ENCODE measurements at regions not wholly inside any gene's neighbourhood (a gene's known extent, or its start where the extent isn't known, plus 50 kb on each side); places are given as distances from the start of the nearest gene placed in this dataset.
"Not testable (repeated sequence)": the region's sequence is repeated elsewhere in the genome, so short reads cannot be mapped to it uniquely, and the experiment has no call there.

GRCh38 chr11:129695571-129696308 lies 119.9 kb upstream of the TMEM45B start:
- in situ Hi-C loops (cut with HindIII; ENCODE audit: low sequenced_read_pairs): loop anchor here (5.0 kb wide), 1 partner anchor 52 kb away; no protein-coding TSS in a partner anchor

- in situ Hi-C loops (cut with HindIII; ENCODE audit: low sequenced_read_pairs): loop anchor here (5.0 kb wide), 1 partner anchor 51 kb away; no protein-coding TSS in a partner anchor
Observed at GRCh38 chr11:129696309-129696989, 119.2 kb upstream of the TMEM45B start.

- in situ Hi-C loops (cut with HindIII; ENCODE audit: low sequenced_read_pairs): loop anchor here (5.0 kb wide), 1 partner anchor 49 kb away; no protein-coding TSS in a partner anchor
Observed at GRCh38 chr11:129698212-129698611, 117.4 kb upstream of the TMEM45B start.

GRCh38 chr11:129699711-129700304 lies 115.8 kb upstream of the TMEM45B start:
- in situ Hi-C loops (cut with HindIII; ENCODE audit: low sequenced_read_pairs): loop anchor here (5.0 kb wide), 1 partner anchor 47 kb away; no protein-coding TSS in a partner anchor

- in situ Hi-C loops (cut with HindIII; ENCODE audit: low sequenced_read_pairs): no loop called here
Observed at GRCh38 chr11:129700701-129701100, 114.9 kb upstream of the TMEM45B start.

GRCh38 chr11:129701706-129702105 lies 113.9 kb upstream of the TMEM45B start:
- in situ Hi-C loops (cut with HindIII; ENCODE audit: low sequenced_read_pairs): no loop called here

- in situ Hi-C loops (cut with HindIII; ENCODE audit: low sequenced_read_pairs): no loop called here
Observed at GRCh38 chr11:129702410-129703398, 112.9 kb upstream of the TMEM45B start.

- in situ Hi-C loops (cut with HindIII; ENCODE audit: low sequenced_read_pairs): no loop called here
Observed at GRCh38 chr11:129703846-129704245, 111.8 kb upstream of the TMEM45B start.

- in situ Hi-C loops (cut with HindIII; ENCODE audit: low sequenced_read_pairs): no loop called here
Observed at GRCh38 chr11:129704831-129705230, 110.8 kb upstream of the TMEM45B start.

GRCh38 chr11:129705341-129705740 lies 110.3 kb upstream of the TMEM45B start:
- in situ Hi-C loops (cut with HindIII; ENCODE audit: low sequenced_read_pairs): no loop called here

- in situ Hi-C loops (cut with HindIII; ENCODE audit: low sequenced_read_pairs): no loop called here
Observed at GRCh38 chr11:129705933-129706332, 109.7 kb upstream of the TMEM45B start.

- in situ Hi-C loops (cut with HindIII; ENCODE audit: low sequenced_read_pairs): no loop called here
Observed at GRCh38 chr11:129709801-129710398, 105.7 kb upstream of the TMEM45B start.

- in situ Hi-C loops (cut with HindIII; ENCODE audit: low sequenced_read_pairs): no loop called here
Observed at GRCh38 chr11:129710423-129710822, 105.2 kb upstream of the TMEM45B start.

GRCh38 chr11:129711760-129712159 lies 103.9 kb upstream of the TMEM45B start:
- in situ Hi-C loops (cut with HindIII; ENCODE audit: low sequenced_read_pairs): no loop called here

- in situ Hi-C loops (cut with HindIII; ENCODE audit: low sequenced_read_pairs): not testable (repeated sequence)
Observed at GRCh38 chr11:129712486-129713240, 103.0 kb upstream of the TMEM45B start.

GRCh38 chr11:129719037-129719436 lies 96.6 kb upstream of the TMEM45B start:
- in situ Hi-C loops (cut with HindIII; ENCODE audit: low sequenced_read_pairs): no loop called here

- in situ Hi-C loops (cut with HindIII; ENCODE audit: low sequenced_read_pairs): no loop called here
Observed at GRCh38 chr11:129720156-129720555, 95.5 kb upstream of the TMEM45B start.

- in situ Hi-C loops (cut with HindIII; ENCODE audit: low sequenced_read_pairs): no loop called here
Observed at GRCh38 chr11:129720994-129721393, 94.7 kb upstream of the TMEM45B start.

- in situ Hi-C loops (cut with HindIII; ENCODE audit: low sequenced_read_pairs): no loop called here
Observed at GRCh38 chr11:129721685-129722084, 94.0 kb upstream of the TMEM45B start.
